KMS-11 (cell line): ENCODE measurements at regions not wholly inside any gene's neighbourhood (a gene's known extent, or its start where the extent isn't known, plus 50 kb on each side); places are given as distances from the start of the nearest gene placed in this dataset.

Experiments used
- H2AFZ ChIP-seq: fragments of 200-600 bp; sonication (generic); 2 replicates; pipeline ENCODE4 v1.6.1; 2016; ENCODE audit warnings: antibody characterized with exemption, mixed run types, low read depth
- H3K27ac ChIP-seq: fragments of 200-600 bp; sonication (generic); 2 replicates; pipeline ENCODE4 v1.6.1; 2016; ENCODE audit warnings: mild to moderate bottlenecking, mixed run types
- H3K27me3 ChIP-seq: fragments of 200-600 bp; sonication (generic); 2 replicates; pipeline ENCODE4 v1.6.1; 2017; ENCODE audit warnings: mild to moderate bottlenecking, low read depth, mixed run types, moderate library complexity; ENCODE audit not compliant: insufficient read depth
- H3K36me3 ChIP-seq: fragments of 200-600 bp; sonication (generic); 2 replicates; pipeline ENCODE4 v1.6.1; 2017; ENCODE audit warnings: mild to moderate bottlenecking, mixed run types; ENCODE audit not compliant: insufficient read depth
- H3K4me1 ChIP-seq: fragments of 200-600 bp; sonication (generic); 2 replicates; pipeline ENCODE4 v1.6.1; 2016; ENCODE audit warnings: mild to moderate bottlenecking, low read depth, mixed run types; ENCODE audit not compliant: poor library complexity, severe bottlenecking
- H3K4me2 ChIP-seq: fragments of 200-600 bp; sonication (generic); 2 replicates; pipeline ENCODE4 v1.7.0; 2016; ENCODE audit warnings: mild to moderate bottlenecking, mixed run types
- H3K4me3 ChIP-seq: fragments of 200-600 bp; sonication (generic); IDR thresholded peaks from 2 replicates; pipeline ENCODE4 v1.6.1; 2017; ENCODE audit warnings: low read depth, low read length, mixed read lengths; ENCODE audit not compliant: insufficient read depth
- H3K79me2 ChIP-seq: fragments of 200-600 bp; sonication (generic); 2 replicates; pipeline ENCODE4 v1.6.1; 2016; ENCODE audit warnings: low read depth, mixed run types; ENCODE audit not compliant: insufficient read depth
- H3K9ac ChIP-seq: fragments of 200-600 bp; sonication (generic); 2 replicates; pipeline ENCODE4 v1.6.1; 2016; ENCODE audit warnings: mild to moderate bottlenecking, mixed run types
- H4K20me1 ChIP-seq: fragments of 200-600 bp; sonication (generic); 2 replicates; pipeline ENCODE4 v1.6.1; 2016; ENCODE audit warnings: mild to moderate bottlenecking, mixed run types; ENCODE audit not compliant: insufficient read depth
- TF ChIP-seq, protein P1 (sequence below): fragments of 200-600 bp; sonication (generic); conservative IDR thresholded peaks from 2 replicates; pipeline ENCODE4 v1.6.1; 2017; ENCODE audit warnings: low read depth, mild to moderate bottlenecking, antibody characterized with exemption, low read length, moderate library complexity, mixed read lengths

DNA sequence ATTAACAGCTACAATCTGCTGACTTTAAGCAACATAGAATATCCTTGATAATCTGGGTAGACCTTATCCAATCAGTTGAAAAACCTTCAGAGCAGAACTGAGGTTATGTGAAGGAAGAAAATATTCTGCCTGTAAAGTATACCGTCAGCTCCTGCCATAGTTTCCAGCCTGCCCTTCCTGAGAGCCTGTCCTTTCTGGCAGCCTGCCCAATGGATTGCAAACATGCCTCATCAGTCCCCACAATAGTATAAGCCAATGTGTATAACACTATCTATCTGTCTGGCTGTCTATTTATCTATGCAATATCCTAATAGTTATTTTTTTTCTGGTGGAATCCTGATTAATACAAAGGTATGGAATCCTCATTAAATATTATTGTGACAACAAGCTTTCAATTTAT is 489.2 kb upstream of the KCND2 start:
- no peak overlapping the region for H2AFZ ChIP-seq
- no peak overlapping the region for H3K4me3 ChIP-seq
- TF ChIP-seq, protein P1, sequence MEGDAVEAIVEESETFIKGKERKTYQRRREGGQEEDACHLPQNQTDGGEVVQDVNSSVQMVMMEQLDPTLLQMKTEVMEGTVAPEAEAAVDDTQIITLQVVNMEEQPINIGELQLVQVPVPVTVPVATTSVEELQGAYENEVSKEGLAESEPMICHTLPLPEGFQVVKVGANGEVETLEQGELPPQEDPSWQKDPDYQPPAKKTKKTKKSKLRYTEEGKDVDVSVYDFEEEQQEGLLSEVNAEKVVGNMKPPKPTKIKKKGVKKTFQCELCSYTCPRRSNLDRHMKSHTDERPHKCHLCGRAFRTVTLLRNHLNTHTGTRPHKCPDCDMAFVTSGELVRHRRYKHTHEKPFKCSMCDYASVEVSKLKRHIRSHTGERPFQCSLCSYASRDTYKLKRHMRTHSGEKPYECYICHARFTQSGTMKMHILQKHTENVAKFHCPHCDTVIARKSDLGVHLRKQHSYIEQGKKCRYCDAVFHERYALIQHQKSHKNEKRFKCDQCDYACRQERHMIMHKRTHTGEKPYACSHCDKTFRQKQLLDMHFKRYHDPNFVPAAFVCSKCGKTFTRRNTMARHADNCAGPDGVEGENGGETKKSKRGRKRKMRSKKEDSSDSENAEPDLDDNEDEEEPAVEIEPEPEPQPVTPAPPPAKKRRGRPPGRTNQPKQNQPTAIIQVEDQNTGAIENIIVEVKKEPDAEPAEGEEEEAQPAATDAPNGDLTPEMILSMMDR, result no peak
- H3K4me2 ChIP-seq, result no peak overlapping the region
- H3K36me3 ChIP-seq, result no peaks in the 10 kb centered on the region
- no peak overlapping the region for H3K27ac ChIP-seq
- no peaks in the 10 kb centered on the region for H3K4me1 ChIP-seq
- H3K9ac ChIP-seq, result no peak overlapping the region
- no peaks in the 10 kb centered on the region for H3K27me3 ChIP-seq
- H3K79me2 ChIP-seq, result no peaks in the 10 kb centered on the region
- H4K20me1 ChIP-seq, result no peaks in the 10 kb centered on the region

- no peak overlapping the region for H2AFZ ChIP-seq
- no peaks in the 10 kb centered on the region for H3K79me2 ChIP-seq
- H3K36me3 ChIP-seq, result no peaks in the 10 kb centered on the region
- H3K9ac ChIP-seq, result no peak overlapping the region
- no peaks in the 10 kb centered on the region for H3K4me1 ChIP-seq
- H3K4me3 ChIP-seq, result no peak overlapping the region
- TF ChIP-seq, protein P1, result no peak
- no peaks in the 10 kb centered on the region for H3K27me3 ChIP-seq
- H3K27ac ChIP-seq, result no peak overlapping the region
- no peaks in the 10 kb centered on the region for H4K20me1 ChIP-seq
- no peak overlapping the region for H3K4me2 ChIP-seq
These were observed 470.8 kb upstream of the KCND2 start for GRCh38 chr7:119802147-119802546.

DNA sequence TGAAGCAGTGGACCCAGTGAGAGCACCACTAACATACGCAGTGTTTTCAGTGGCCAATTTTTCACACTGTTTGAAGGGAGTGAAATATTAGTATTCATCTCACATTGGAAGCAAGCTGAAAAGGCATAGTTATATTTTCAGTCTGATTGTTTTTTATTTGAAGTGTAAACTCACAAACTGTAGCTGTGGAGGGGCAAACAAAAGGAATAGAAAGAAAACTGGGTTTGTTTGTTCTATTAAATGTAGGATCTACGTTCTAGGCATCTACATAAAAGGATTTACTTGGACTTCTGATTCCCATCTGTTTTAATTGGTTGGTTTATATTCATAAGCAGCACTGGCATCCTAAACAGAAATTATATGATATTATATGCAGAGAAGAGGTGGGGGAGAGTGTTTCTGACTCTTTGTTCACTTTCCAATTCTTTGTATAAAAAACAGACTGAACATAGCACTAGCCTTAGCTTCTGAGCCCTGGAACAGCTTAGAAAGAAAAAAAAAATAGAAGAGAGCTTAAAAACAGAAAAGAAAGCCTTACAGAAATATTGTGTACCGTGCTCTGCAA is 447.8 kb upstream of the KCND2 start:
- TF ChIP-seq, protein P1, result no peak
- Histone ChIP-seq H3K4me1 (no peaks in the 10 kb centered on the region), H3K27ac (no peak overlapping the region), H3K27me3 (no peaks in the 10 kb centered on the region), H4K20me1 (no peaks in the 10 kb centered on the region), H3K36me3 (no peaks in the 10 kb centered on the region), H3K9ac (no peak overlapping the region), H3K4me3 (no peak overlapping the region), H3K4me2 (no peak overlapping the region), H2AFZ (no peak overlapping the region), H3K79me2 (no peaks in the 10 kb centered on the region)

- Histone ChIP-seq H3K79me2 (no peaks in the 10 kb centered on the region), H3K9ac (no peak overlapping the region), H3K4me3 (no peak overlapping the region), H3K27me3 (no peaks in the 10 kb centered on the region), H3K27ac (no peak overlapping the region), H3K4me1 (no peaks in the 10 kb centered on the region), H2AFZ (no peak overlapping the region), H3K36me3 (no peaks in the 10 kb centered on the region), H4K20me1 (no peaks in the 10 kb centered on the region), H3K4me2 (no peak overlapping the region)
- TF ChIP-seq, protein P1, result no peak
These were observed 446.4 kb upstream of the KCND2 start for GRCh38 chr7:119826547-119826946.
